Occipital lobe (tissue), 1 donor: ENCODE measurements at regions not wholly inside any gene's neighbourhood (a gene's known extent, or its start where the extent isn't known, plus 50 kb on each side); places are given as distances from the start of the nearest gene placed in this dataset.

ENCODE experiments used
- DNase-seq: peaks from one replicate; lab custom pipeline; 2025; lab: John Stamatoyannopoulos, UW

DNA sequence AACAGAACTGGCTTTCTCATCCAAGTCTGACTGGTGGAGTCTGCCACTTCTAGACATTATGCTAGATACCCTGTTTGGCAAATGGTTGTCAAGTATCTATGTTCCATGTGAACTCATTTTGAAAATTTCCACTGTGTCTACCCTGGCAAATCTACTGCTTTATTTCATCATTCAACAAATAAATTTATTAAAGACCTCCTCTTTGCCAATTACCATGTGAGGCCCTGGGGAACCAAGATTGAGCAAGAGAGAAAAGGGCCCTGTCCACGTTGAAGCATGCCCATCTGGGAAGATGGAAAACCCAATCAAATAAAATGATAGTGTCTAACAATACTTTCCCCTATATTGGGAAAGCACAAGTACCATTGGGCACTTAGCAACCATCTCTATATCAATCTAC, 582.4 kb downstream of the IRS1 start:
- no peak for DNase-seq

DNA sequence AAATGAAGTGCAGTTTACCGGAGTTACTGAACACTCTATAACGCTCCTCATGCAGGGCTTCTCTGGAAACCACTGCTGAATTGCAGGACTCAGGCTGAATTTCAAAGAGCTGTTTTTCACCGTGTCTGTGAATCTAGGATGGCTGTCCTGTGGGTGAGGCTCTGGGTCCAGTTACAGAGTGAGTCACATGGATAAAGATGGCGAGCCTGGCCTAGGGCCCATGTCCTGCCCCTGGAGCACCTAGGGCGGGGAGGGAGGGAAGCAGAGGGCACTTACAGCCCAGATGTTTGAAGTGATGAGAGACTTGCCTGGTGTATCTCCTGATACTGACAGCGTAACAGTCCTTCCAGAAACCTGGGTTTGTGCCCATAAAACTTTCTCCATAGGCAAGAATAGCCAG, 583.0 kb downstream of the IRS1 start:
- no peak for DNase-seq

DNA sequence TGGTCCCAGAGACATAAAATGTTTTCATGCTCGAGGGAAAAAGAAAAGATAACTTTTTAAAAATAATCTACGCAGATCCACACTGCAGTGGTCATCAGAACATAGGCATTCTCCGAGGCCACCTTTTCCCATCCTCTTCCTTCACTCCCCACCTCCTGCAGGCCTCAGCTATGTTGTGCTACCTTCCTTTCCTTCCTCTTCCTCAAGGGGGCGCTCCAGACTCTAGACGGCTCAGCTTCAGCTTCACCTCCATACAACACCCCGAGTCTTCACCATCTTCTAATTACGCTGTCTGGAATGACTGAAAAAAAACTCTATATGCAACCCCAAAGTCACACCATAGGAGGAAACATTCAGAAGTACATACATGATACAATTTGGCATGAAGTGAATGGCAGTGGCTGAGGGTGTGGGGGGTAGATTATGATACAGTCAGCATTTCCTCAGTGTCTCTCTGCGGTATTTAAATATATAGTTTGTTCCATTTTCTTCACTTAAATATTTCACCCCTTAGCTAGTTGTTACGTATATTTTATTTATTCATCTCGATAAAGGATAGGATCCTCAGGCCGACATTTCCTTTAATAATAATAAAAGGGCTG, 583.6 kb downstream of the IRS1 start:
- no peak for DNase-seq

DNA sequence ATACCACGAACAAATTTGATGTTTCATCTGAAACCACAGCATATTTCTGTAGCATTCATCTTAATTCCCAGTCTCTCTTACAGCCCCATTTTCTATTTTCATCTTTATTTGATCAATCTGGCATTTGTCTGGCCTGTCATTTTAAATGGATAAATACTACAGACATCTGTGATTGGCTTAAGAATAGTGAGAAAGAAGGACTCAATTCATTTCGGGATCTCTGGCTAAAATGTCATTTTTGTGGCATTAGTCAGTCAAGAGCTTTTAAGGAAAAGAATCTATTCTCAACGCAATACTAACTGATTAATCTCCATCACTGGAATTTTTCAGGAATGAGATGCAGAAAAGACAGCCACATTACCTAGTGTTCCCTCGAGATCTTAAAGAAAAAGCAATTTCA, 585.9 kb downstream of the IRS1 start:
- DNase-seq, result no peak

DNA sequence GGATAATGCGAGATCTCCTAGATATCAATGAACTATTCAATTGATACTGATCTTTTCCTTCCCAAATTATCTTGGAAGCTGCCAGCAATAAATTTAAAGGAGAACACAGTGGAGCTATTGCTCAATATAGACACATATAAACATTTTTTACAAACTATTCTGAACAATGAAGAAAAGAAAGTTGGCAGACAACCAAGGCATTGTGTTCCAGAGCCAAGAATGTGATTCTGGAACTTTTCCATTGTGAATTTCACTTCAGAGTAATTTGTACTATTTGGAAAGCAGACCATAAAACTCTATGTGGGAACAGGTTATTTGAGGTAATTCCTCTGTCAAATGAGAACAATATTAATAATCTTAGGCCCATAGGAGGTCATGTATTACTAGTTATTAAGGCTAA, 588.2 kb downstream of the IRS1 start:
- no peak for DNase-seq

DNA sequence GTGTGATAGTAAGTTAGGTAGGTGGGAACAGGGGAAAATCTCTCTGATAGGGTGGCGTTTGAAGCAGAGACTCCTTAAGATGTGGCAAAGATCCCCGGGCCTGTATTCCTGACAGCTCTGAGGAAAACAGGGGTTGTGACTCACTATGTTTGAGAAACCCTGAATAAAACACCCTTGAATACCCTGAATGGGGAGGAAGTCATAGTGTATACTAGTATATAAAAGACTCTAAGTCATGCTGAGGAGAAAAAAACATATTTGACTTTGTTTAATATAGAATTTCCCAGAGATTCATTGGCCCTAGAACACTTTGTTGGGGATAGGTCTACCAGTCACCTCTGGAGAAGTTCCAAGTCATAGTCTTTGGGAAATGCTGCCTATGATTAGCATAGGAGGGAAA, 590.9 kb downstream of the IRS1 start:
- no peak for DNase-seq

DNA sequence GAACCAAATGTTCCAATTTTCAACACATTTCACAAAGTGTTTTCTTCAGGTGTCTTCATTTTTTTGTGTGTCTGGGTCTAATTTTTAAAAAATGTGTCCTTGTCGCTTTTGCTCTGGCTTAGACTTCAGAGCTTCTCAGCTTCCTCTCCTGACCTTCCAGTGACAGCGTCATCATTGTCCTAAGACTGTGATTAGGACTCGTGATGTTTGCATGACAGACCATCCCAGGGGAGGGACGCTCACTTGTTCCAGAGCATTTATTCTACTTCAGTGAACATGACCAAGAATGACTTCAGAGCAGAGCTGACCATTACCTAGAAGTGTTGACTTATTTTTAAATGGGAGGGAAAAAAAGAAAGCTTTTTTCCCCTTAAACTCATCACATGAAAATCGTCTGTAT, 591.9 kb downstream of the IRS1 start:
- no peak for DNase-seq

DNA sequence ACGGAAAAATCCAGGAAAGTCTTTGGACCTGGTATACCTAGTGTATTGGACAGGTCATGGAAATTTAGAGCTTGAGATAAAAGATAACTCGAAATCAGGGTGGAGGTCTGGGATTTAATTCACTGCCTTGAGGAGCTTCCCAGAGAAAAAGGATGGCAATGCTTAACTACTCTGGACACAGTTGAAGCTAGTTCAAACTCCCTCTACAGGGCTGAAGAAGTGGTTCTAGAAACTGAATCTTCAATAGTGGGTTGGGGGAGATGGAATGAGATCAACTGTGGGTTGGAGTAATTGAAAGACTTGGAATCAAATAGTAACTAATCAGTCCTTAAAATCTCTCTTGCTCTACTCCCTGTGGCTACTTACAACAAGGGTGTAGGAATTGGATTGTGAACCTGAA, 600.1 kb downstream of the IRS1 start:
- DNase-seq, result no peak

DNA sequence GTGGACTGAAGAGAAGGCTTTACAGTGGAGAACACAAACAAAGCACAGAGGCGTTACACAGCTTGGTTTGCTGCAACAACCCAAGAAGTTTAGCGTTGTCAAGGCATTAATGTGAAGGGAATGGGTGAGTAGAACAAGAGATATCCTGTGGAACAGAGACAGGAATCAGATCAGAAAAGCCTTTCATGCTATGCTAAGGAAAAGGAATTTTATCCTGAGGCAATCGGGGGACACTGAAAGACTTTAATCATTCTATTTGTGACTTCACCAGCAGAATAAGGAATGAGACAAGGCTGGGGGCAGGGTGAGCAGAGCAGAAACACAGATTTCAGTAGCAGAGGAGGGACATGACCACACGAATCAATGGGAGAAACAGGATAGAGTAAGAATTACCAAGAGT, 600.7 kb downstream of the IRS1 start:
- no peak for DNase-seq

DNA sequence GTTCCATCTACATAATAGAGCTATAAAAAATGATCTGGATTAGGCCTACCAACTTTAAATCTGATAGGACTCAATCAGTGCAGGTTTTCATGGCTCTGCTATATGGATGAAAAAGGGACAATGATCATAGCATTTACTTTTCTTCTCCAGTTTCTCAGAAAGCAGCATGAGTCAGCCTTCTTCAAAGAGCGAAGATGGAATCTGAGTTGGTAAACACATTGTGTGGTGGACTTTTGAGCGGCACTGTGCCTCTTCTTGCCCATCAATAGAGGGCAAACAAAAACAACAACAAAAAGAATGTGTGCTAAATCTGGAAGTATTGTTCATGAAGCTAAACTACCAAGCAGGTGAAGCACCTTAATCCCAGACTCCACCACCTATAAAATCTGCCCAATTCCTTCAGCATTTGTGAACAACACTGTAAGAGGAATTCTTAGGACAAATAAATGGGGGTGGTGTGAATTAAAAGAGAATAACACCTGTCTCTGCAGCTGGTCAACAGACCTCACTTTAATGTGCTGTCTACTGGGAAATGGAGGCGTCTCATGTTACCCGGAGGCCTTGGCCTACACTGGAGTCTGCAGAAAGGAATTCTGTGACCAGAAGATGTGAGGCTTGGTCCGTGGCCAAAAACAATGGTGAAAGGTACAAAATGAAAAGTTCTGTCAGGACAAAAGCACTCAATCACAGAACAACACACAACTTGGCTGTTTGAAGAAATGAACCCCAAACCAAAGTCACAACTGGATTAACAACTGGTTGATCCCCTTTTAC, 609.0 kb downstream of the IRS1 start:
- DNase-seq, result no peak

DNA sequence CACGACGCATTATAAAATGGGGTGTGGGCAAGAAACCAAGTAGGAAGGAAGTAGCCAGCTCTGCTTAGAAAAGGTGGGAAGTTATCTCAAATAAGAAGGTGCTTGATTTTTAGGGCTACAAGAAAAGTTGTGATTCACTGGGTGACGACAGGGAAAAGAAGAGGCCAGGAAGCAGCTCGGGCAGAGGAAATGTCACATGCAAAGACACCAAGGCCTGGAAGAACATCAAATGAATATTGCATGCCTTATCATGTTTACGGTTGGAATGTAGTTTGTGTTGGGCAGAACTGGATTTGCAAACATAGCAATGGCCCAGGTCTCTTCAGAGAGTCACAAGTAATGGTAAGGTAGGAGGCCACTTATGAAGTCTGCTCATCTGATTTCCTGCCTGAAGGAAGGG, 610.6 kb downstream of the IRS1 start:
- DNase-seq, result no peak

DNA sequence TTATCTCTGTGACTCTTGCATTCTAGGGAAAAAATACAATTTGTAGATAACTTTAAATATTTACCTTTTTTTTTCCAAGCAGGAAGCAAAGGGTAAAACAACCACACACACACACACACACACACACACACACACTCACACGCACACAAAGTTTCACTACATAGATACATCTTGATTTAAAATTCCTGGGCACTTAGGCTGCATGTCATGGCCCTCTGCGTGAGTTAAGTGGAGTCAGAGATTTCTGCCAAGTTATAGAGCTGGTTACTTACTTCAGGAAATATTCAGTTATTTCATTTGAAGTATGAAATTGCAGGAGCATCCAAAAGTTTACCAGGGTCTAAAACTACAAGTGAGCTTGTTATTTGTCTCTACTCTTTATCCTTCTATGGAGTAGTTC, 612.0 kb downstream of the IRS1 start:
- no peak for DNase-seq

DNA sequence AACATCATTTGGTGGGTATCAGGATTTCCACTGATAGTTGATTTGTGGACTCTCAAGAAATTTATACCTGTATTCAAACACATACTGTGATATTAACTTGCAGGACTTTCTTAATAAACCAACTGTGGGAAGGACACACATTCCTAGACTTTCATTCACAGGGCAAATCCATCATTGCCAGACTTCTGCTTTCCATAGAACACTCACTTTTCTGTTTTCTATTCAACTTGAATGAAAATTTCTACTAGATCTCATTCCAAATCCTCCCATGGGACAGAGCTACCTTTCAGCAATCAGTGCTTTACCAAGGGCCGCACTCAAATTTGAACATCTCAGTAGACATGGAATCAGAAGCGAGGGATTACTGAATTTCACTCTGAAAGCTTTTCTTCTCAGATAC, 612.5 kb downstream of the IRS1 start:
- no peak for DNase-seq

DNA sequence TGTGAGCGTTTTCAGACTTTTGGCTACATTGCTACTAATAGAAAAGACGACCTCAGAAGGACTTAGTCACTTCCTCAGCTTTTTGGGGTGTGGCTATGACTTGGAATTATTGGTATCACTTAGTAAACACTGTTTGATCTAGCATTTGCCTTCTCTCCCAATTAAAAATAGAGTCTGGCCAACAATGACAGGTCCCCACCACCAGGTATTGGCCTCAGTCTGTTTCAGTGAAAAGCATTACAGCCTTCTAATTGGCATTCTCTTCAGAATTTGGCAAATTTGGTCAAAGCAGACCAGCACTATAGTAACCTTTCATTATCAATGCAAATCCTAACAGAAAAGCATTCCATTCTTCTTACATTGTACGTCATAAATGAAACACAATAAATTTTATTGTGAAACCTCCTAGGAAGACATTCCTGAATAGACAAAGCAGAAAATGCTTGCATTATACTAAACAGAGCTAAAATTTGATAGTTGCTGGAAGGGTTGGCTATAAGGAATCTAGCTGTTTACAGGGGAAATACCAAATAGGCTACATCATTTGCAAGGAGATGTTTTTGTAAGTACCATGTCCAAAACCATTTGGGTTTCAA, 613.9 kb downstream of the IRS1 start:
- no peak for DNase-seq

DNA sequence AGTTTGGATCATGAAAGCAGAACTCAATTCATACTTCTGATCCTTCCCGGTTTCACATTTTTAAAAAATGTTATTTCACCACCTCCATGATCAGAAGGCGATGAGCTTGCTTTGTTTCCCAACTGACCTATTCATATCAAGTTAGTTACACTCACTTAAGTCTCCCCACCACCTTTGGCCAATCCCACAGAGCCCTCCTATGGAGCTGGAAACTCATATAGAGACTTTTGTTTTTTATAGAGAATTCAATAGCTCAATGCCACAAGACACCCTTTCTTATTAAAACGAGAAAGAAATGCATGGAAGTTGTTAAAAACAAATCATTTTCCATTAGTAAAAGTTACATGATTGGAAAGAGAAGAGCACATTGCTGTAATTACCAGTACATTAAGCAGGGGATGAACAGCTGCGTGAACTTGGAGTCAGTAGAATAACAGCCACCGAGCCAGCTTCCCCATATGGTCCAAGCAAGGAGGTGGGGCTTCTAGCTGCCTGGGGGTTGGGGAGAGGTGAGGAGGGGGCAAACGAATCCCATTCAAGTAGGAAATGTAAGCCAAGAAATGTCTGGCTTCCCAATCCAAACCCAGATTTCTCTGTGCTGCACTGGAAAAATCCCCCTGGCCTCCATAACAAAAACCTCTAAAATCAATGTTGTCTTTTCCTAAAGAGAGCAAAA, 614.5 kb downstream of the IRS1 start:
- no peak for DNase-seq

DNA sequence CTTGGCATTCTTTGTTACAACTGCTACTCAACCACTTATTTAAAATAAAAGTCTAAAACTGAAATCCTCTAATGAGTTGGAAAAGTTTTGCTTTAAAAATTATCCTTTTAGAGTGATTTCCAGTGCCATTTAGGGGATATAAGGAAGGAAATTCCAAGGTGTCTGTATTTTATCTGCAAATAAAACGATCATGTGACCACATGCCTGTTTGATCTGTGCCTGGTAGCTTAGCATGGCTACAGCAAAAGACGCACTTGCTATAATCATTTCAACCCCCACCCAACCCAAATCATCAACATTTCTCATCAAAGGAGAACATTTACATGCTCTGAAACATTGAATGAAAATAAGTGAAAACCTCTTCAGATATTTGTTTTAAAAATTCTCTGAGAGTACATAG, 615.1 kb downstream of the IRS1 start:
- no peak for DNase-seq

DNA sequence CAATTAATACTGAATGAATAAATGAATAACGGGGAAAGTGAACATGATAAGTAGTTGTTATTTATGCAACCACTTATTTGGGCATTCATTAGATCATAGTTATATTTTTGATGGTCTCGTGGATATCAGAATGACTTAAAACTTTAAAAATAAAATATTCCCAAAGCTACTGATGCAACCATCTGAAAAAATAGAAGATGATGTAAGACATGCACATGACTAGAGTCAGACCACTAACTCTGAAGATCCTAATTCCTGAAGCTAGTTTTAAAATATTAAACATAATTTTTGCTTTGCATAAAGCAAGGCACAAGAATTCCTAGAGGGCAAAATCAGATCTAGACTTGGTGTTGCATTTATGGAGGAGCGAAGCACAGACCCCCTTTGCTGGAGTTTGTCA, 616.1 kb downstream of the IRS1 start:
- DNase-seq, result no peak

DNA sequence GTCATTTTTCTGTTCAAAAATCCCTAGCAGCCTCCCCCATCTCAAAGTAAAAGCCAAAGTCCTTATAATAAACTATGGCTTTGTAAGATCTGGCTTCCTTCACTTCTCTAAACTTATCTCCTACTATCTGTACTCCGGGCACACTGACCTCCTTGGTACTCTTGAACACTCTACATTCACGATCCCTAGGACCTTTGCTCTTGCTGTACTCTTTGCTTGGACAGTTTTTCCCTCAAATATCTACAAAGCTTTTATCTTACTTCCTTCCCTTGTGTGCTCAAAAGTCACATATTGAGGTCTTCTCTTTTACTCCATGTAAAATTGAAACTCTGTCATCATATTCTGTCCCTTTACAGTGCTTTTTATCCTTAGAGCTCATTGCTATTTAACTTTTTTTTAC, 616.6 kb downstream of the IRS1 start:
- no peak for DNase-seq

DNA sequence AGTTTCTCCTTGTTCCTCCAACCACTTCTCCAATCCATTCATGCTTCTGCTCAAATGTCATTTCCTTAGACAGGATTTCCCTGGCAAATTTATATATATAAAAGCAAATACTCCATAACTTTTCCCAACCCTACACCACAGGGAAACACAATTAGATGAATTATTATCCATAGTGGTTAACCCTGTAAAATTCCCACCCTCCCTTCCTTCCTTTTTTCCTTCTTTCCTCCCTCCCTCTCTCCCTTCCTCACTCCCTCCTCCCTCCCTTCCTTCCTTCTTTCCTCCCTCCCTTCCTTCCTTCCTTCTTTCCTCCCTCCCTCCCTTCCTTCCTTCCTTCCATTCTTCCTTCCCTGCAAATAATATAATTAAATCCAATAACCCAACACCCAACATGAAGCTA, 617.7 kb downstream of the IRS1 start:
- DNase-seq, result no peak

DNA sequence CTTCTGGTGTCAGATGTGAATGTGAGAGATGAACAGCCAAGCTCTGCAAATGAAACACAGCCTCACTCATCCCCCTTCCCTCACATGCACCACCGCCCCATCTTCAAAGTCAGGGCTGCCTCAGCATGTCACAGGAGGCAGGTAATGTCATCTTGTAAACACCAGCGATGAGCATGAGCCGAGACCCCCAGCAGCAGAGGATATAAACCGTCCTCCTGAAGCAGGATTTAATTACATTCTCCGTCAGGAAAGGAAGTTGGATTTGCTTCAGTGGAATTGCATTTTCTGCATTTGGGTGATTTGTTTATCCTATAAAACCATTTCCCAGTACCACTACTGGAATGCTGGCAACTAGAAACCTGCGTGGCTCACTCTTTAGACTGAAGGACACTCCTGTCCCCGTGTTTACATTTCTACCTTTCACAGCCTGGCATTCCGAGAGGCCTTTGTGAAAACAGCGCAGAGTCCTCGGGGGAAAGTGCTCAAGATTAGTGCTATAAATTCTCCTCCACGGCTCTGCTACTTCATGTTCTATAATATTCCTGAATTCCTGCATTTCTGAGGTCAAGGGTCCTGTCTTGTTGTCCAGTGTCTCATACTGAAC, 619.2 kb downstream of the IRS1 start:
- DNase-seq, result no peak

DNA sequence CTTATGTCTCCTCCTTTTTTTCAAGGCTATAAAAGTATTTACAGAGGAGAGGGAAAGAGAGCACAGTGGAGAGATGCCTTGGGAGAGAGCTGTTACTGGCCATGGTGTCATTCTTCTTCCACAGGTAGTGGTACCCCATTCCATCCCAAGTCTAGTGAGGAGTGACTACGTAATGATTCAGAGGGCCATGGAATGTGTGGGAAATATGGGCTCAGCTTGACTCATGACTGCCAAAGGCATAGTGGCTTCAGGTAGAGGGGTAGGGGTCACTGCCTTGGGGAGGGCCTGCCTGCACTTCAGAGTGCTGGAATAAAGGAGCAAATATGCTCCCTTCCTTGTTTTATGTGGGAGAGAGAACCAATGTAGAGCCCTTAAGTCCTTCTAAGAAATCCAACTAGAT, 620.6 kb downstream of the IRS1 start:
- DNase-seq, result no peak

DNA sequence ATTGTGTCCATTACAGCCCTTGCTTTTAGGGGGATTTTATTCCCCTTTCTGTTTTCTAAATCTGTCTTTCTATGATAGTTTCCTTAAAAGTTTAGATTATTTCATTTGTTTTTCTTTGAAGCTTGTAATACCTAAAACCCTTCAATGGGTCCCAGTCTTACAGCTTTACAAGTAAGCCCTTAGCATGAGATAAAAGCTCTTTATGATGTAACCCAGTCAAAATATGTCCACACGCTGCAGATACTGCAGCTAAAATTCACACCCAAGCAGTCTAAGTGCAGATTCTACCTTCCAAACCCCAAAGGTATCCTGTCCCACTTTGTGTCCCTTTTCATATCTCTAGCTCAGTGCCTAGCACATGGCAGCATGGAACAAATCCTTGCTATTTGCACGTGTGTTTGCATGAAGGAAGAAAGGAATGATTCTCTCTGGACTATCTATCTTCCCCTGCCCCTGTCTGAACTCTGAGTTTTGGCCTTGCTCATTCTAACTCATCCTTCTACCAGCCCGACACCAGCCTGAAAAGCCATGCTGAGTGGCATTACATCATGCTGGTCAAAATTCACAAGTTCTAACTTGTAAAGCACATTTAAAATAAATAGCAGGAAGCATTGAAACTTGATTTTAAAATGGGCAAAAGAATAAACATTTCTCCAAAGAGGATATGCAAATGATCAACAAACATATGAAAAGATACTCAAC, 623.2 kb downstream of the IRS1 start:
- no peak for DNase-seq
